ENCODE measurements at regions not wholly inside any gene's neighbourhood (a gene's known extent, or its start where the extent isn't known, plus 50 kb on each side); places are given as distances from the start of the nearest gene placed in this dataset.

GRCh38 chrX:22882543-22882942 lies 117.2 kb upstream of the DDX53 start:
- DNase-seq (ENCODE audit: extremely low read depth in 1 of 4, low spot score in 3 of 4) (no peak), FAIRE-seq (no peak), ATAC-seq (no peak)
- Histone ChIP-seq H3K79me2 (ENCODE audit: control insufficient read depth, insufficient read depth, low read length) (no peaks in the 10 kb centered on the region), H3K9me3 (replicated peaks; ENCODE audit: control insufficient read depth, insufficient read depth, low read depth, low read length) (no peaks in the 10 kb centered on the region), H4K20me1 (replicated peaks; ENCODE audit: control insufficient read depth, insufficient read depth, low read length) (no peaks in the 10 kb centered on the region), H2AFZ (ENCODE audit: low read depth, low read length) (no peak overlapping the region), H3K36me3 (ENCODE audit: control insufficient read depth, insufficient read depth, low read length) (no peaks in the 10 kb centered on the region), H3K4me3 (no peak overlapping the region), H3K27ac (ENCODE audit: extremely low read depth, low read depth, low read length) (no peak overlapping the region), H3K9me1 (ENCODE audit: control insufficient read depth, insufficient read depth, low read length) (no peaks in the 10 kb centered on the region), H3K4me1 (replicated peaks in 1 of 2; ENCODE audit: control insufficient read depth in 2 of 2, insufficient read depth in 2 of 2, low read length in 2 of 2) (no peaks in the 10 kb centered on the region), H3K27me3 (ENCODE audit: control insufficient read depth in 2 of 2, insufficient read depth in 2 of 2, low read length in 2 of 2) (no peaks in the 10 kb centered on the region), H3K4me2 (ENCODE audit: insufficient read depth, low read length) (no peak overlapping the region), H3K9ac (ENCODE audit: insufficient read depth in 1 of 2, low read depth in 2 of 2, low read length in 2 of 2) (no peak overlapping the region)
- peak; percentile 58 for TF ChIP-seq RFX1 (IDR thresholded peaks at IDR 0.05)
- TF ChIP-seq POLR2G (IDR thresholded peaks at IDR 0.05; ENCODE audit: low read depth, low read length), result no peak
- TF ChIP-seq NR4A1 (CRISPR knock-in tag; IDR thresholded peaks at IDR 0.05), result no peak
- no peak for TF ChIP-seq NR4A1 (tag; IDR thresholded peaks at IDR 0.05)
- in situ Hi-C loops (cut with MboI), result no loop called here
- WGBS (ENCODE audit: insufficient coverage, low coverage, missing lambda C conversion rate), result 3% methylated on average over 2 of the region's 2 CpGs
- ChIA-PET CTCF (ENCODE audit: low intra/inter-chr PET ratio) (no interaction called here), POLR2A (no interaction called here)
- BruUV-seq (replicated peaks), result no TSS peak
- intact Hi-C loops (cut with micrococcal nuclease), result no loop called here

GRCh38 chrX:22889819-22890218 lies 109.9 kb upstream of the DDX53 start:
- no TSS peak for BruUV-seq (replicated peaks)
- H3K36me3 ChIP-seq (ENCODE audit: control insufficient read depth, insufficient read depth, low read length), result no peaks in the 10 kb centered on the region
- H3K27ac ChIP-seq (ENCODE audit: extremely low read depth, low read depth, low read length), result no peak overlapping the region
- FAIRE-seq (no peak), ATAC-seq (no peak), DNase-seq (ENCODE audit: extremely low read depth in 1 of 4, low spot score in 3 of 4) (no peak)
- H2AFZ ChIP-seq (ENCODE audit: low read depth, low read length), result no peak overlapping the region
- TF ChIP-seq DEAF1 (CRISPR knock-in tag; IDR thresholded peaks at IDR 0.05) (no peak), DNMT1 (IDR thresholded peaks at IDR 0.05) (no peak), ZNF655 (CRISPR knock-in tag; IDR thresholded peaks at IDR 0.05) (no peak), NCOA6 (IDR thresholded peaks at IDR 0.05) (no peak)
- H3K27me3 ChIP-seq (ENCODE audit: control insufficient read depth in 2 of 2, insufficient read depth in 2 of 2, low read length in 2 of 2), result no peaks in the 10 kb centered on the region
- no peaks in the 10 kb centered on the region for H3K9me1 ChIP-seq (ENCODE audit: control insufficient read depth, insufficient read depth, low read length)
- ChIA-PET POLR2A (no interaction called here), CTCF (ENCODE audit: low intra/inter-chr PET ratio) (no interaction called here)
- H3K4me2 ChIP-seq (ENCODE audit: insufficient read depth, low read length), result no peak overlapping the region
- H3K9me3 ChIP-seq (replicated peaks; ENCODE audit: control insufficient read depth, insufficient read depth, low read depth, low read length), result no peaks in the 10 kb centered on the region
- H3K4me1 ChIP-seq (replicated peaks in 1 of 2; ENCODE audit: control insufficient read depth in 2 of 2, insufficient read depth in 2 of 2, low read length in 2 of 2), result no peaks in the 10 kb centered on the region
- no peaks in the 10 kb centered on the region for H3K79me2 ChIP-seq (ENCODE audit: control insufficient read depth, insufficient read depth, low read length)
- no peaks in the 10 kb centered on the region for H4K20me1 ChIP-seq (replicated peaks; ENCODE audit: control insufficient read depth, insufficient read depth, low read length)
- in situ Hi-C loops (cut with MboI), result no loop called here
- WGBS (ENCODE audit: insufficient coverage, low coverage, missing lambda C conversion rate), result 0% methylated on average over 3 of the region's 3 CpGs
- H3K4me3 ChIP-seq, result no peak overlapping the region
- no peak overlapping the region for H3K9ac ChIP-seq (ENCODE audit: insufficient read depth in 1 of 2, low read depth in 2 of 2, low read length in 2 of 2)
- intact Hi-C loops (cut with micrococcal nuclease), result no loop called here
